CD4-positive, alpha-beta T cell treated with Interleukin-2 at 100 ng/mL for 4 hours (primary cell): ENCODE measurements at regions not wholly inside any gene's neighbourhood (a gene's known extent, or its start where the extent isn't known, plus 50 kb on each side); places are given as distances from the start of the nearest gene placed in this dataset.

ENCODE experiments used
- DNase-seq: peaks from one replicate; pipeline ENCODE4 v3.0.0-alpha.2; 2020; ENCODE audit warnings: low spot score

GRCh38 chr3:59446775-59447465 lies 397.1 kb upstream of the CFAP20DC start:
- no peak for DNase-seq

GRCh38 chr3:59444676-59445075 lies 394.9 kb upstream of the CFAP20DC start:
- no peak for DNase-seq

- peak; percentile 53 for DNase-seq
Measured at GRCh38 chr3:59444294-59444671, 394.5 kb upstream of the CFAP20DC start.

GRCh38 chr3:59443618-59444293 lies 393.9 kb upstream of the CFAP20DC start:
- DNase-seq = no peak

GRCh38 chr3:59442046-59442445 lies 392.2 kb upstream of the CFAP20DC start:
- DNase-seq = no peak

- DNase-seq = no peak
Measured at GRCh38 chr3:59440285-59441028, 390.6 kb upstream of the CFAP20DC start.

- no peak for DNase-seq
Measured at GRCh38 chr3:59438492-59438891, 388.7 kb upstream of the CFAP20DC start.

GRCh38 chr3:59436164-59436958 lies 386.5 kb upstream of the CFAP20DC start:
- DNase-seq = no peak

GRCh38 chr3:59433546-59433945 lies 383.7 kb upstream of the CFAP20DC start:
- DNase-seq = no peak

GRCh38 chr3:59432665-59433064 lies 382.8 kb upstream of the CFAP20DC start:
- no peak for DNase-seq

- DNase-seq = no peak
Measured at GRCh38 chr3:59430341-59430740, 380.5 kb upstream of the CFAP20DC start.

GRCh38 chr3:59429198-59429597 lies 379.4 kb upstream of the CFAP20DC start:
- no peak for DNase-seq

GRCh38 chr3:59426821-59427565 lies 377.2 kb upstream of the CFAP20DC start:
- peak; percentile 50 for DNase-seq

GRCh38 chr3:59425942-59426341 lies 376.1 kb upstream of the CFAP20DC start:
- DNase-seq = peak; percentile 80

GRCh38 chr3:59425371-59425770 lies 375.5 kb upstream of the CFAP20DC start:
- DNase-seq = no peak

GRCh38 chr3:59424268-59425010 lies 374.6 kb upstream of the CFAP20DC start:
- DNase-seq = peak; percentile 77

- no peak for DNase-seq
Measured at GRCh38 chr3:59423707-59424106, 373.9 kb upstream of the CFAP20DC start.

GRCh38 chr3:59422312-59422711 lies 372.5 kb upstream of the CFAP20DC start:
- peak; percentile 28 for DNase-seq

GRCh38 chr3:59418836-59419235 lies 369.0 kb upstream of the CFAP20DC start:
- no peak for DNase-seq

- DNase-seq = no peak
Measured at GRCh38 chr3:59412516-59412915, 362.7 kb upstream of the CFAP20DC start.

GRCh38 chr3:59411694-59412093 lies 361.9 kb upstream of the CFAP20DC start:
- DNase-seq = no peak
